GM18870 (cell line): ENCODE measurements at regions not wholly inside any gene's neighbourhood (a gene's known extent, or its start where the extent isn't known, plus 50 kb on each side); places are given as distances from the start of the nearest gene placed in this dataset.

Source experiments
- ATAC-seq: cut with Tn5 transposase; IDR thresholded peaks from one replicate; pipeline ENCODE4 v1.9.1; 2021; ENCODE audit warnings: moderate library complexity; ENCODE audit not compliant: unreplicated experiment

DNA sequence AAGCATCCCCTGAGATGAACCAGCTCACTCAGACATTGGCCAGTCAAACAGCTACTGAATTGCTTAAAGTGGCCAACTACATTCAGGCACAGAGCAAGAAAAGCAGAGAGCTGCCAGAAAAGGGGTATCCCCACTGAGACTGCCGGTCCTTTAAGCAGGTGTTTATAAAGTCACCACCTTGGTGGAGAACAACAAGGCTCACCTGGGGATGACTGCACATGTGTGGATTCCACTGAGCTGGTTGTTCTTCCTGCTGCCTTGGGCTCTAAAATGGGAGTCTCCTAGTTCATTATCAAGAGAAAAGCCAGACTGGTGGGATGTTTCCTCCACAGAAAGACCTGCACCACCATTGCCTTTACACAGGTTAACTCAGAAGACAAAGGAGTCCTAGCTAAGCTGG lies 51.8 kb upstream of the IPO5 start:
- no peak for ATAC-seq
